ENCODE measurements at regions not wholly inside any gene's neighbourhood (a gene's known extent, or its start where the extent isn't known, plus 50 kb on each side); places are given as distances from the start of the nearest gene placed in this dataset.

- no peaks in the 10 kb centered on the region for H3K9me3 Mint-ChIP-seq
- H3K4me3 Mint-ChIP-seq, result no peak overlapping the region
- H3K27me3 Mint-ChIP-seq, result no peaks in the 10 kb centered on the region
- TF ChIP-seq CTCF (IDR thresholded peaks at IDR 0.05), result no peak
- ChIA-PET POLR2A (no interaction called here), CTCF (no interaction called here)
- H3K4me1 Mint-ChIP-seq (ENCODE audit: low read depth), result no peaks in the 10 kb centered on the region
- Histone ChIP-seq H3K27ac (ENCODE audit: low read depth in 1 of 2, low read length in 2 of 2) (no peak overlapping the region), H3K9me3 (ENCODE audit: control insufficient read depth in 1 of 2, insufficient read depth in 1 of 2, low read length in 2 of 2) (no peaks in the 10 kb centered on the region), H3K4me3 (ENCODE audit: low read length) (no peak overlapping the region), H3K27me3 (ENCODE audit: control insufficient read depth in 1 of 2, insufficient read depth in 2 of 2, low read length in 2 of 2) (no peaks in the 10 kb centered on the region), H3K36me3 (ENCODE audit: insufficient read depth, low read length) (no peaks in the 10 kb centered on the region), H3K4me1 (ENCODE audit: insufficient read depth, low read length) (no peaks in the 10 kb centered on the region)
- intact Hi-C loops (cut with DNase I, micrococcal nuclease), result no loop called here
- H3K36me3 Mint-ChIP-seq (ENCODE audit: low read depth), result no peaks in the 10 kb centered on the region
- no peak overlapping the region for H3K27ac Mint-ChIP-seq
- DNase-seq (no peak), ATAC-seq (ENCODE audit: poor library complexity) (no peak)
Observed at GRCh38 chr7:41268878-41269277, 434.0 kb downstream of the INHBA start.

GRCh38 chr7:41261080-41261479, 441.8 kb downstream of the INHBA start:
- no peaks in the 10 kb centered on the region for H3K36me3 Mint-ChIP-seq (ENCODE audit: low read depth)
- no peaks in the 10 kb centered on the region for H3K4me1 Mint-ChIP-seq (ENCODE audit: low read depth)
- H3K4me3 Mint-ChIP-seq, result no peak overlapping the region
- Histone ChIP-seq H3K4me1 (ENCODE audit: insufficient read depth, low read length) (no peaks in the 10 kb centered on the region), H3K27me3 (ENCODE audit: control insufficient read depth in 1 of 2, insufficient read depth in 2 of 2, low read length in 2 of 2) (no peaks in the 10 kb centered on the region), H3K27ac (ENCODE audit: low read depth in 1 of 2, low read length in 2 of 2) (no peak overlapping the region), H3K4me3 (ENCODE audit: low read length) (no peak overlapping the region), H3K36me3 (ENCODE audit: insufficient read depth, low read length) (no peaks in the 10 kb centered on the region), H3K9me3 (ENCODE audit: control insufficient read depth in 1 of 2, insufficient read depth in 1 of 2, low read length in 2 of 2) (no peaks in the 10 kb centered on the region)
- no peaks in the 10 kb centered on the region for H3K27me3 Mint-ChIP-seq
- no peak for DNase-seq
- no peak overlapping the region for H3K27ac Mint-ChIP-seq
- POLR2A ChIA-PET, result no interaction called here
- TF ChIP-seq CTCF (IDR thresholded peaks at IDR 0.05), result no peak
- no peak for ATAC-seq (ENCODE audit: poor library complexity)
- H3K9me3 Mint-ChIP-seq, result peaks cover 9% of the 10 kb centered on the region
- CTCF ChIA-PET, result no interaction called here
- intact Hi-C loops (cut with DNase I, micrococcal nuclease), result no loop called here

- ATAC-seq (ENCODE audit: poor library complexity) (no peak), DNase-seq (no peak)
- no peak overlapping the region for H3K4me3 ChIP-seq (ENCODE audit: low read length)
- H3K27me3 Mint-ChIP-seq, result no peaks in the 10 kb centered on the region
- H3K4me3 Mint-ChIP-seq, result no peak overlapping the region
- ChIA-PET CTCF (no interaction called here), POLR2A (no interaction called here)
- H3K36me3 Mint-ChIP-seq (ENCODE audit: low read depth), result no peaks in the 10 kb centered on the region
- TF ChIP-seq CTCF (IDR thresholded peaks at IDR 0.05), result no peak
- H3K9me3 Mint-ChIP-seq, result peaks cover 10% of the 10 kb centered on the region
- no peaks in the 10 kb centered on the region for H3K4me1 ChIP-seq (ENCODE audit: insufficient read depth, low read length)
- H3K27ac ChIP-seq (ENCODE audit: low read depth in 1 of 2, low read length in 2 of 2), result no peak overlapping the region
- no peaks in the 10 kb centered on the region for H3K4me1 Mint-ChIP-seq (ENCODE audit: low read depth)
- intact Hi-C loops (cut with DNase I, micrococcal nuclease), result no loop called here
- H3K27me3 ChIP-seq (ENCODE audit: control insufficient read depth in 1 of 2, insufficient read depth in 2 of 2, low read length in 2 of 2), result no peaks in the 10 kb centered on the region
- no peak overlapping the region for H3K27ac Mint-ChIP-seq
- no peaks in the 10 kb centered on the region for H3K36me3 ChIP-seq (ENCODE audit: insufficient read depth, low read length)
- H3K9me3 ChIP-seq (ENCODE audit: control insufficient read depth in 1 of 2, insufficient read depth in 1 of 2, low read length in 2 of 2), result no peaks in the 10 kb centered on the region
Observed at GRCh38 chr7:41257660-41258059, 445.2 kb downstream of the INHBA start.
